ENCODE measurements at regions not wholly inside any gene's neighbourhood (a gene's known extent, or its start where the extent isn't known, plus 50 kb on each side); places are given as distances from the start of the nearest gene placed in this dataset.

DNA sequence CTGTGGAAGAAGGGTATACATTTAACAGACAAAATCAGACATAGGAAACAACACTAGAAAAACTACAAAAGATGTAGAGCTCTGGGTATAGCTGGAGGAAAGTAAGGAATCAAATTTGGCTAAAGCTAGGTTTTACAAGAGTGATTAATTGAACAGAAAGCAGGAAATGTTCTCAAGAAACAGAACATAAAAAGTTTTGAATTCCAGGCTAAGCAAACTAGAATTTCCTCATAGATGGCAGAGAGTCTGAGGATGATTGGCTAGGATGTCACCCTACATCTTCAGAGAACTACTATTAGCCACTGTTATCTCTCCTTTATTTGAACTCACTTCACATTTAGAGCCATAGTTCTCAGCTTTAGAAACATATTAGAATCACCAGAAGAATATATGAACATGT, 502.1 kb upstream of the PAPPA start:
- no peak overlapping the region for H3K4me2 ChIP-seq (ENCODE audit: low read depth, low read length)
- no peak for DNase-seq
- H4K20me1 ChIP-seq (ENCODE audit: insufficient read depth, low read length), result no peaks in the 10 kb centered on the region
- no peak overlapping the region for H3K9ac ChIP-seq (ENCODE audit: low read length)
- no peak for TF ChIP-seq EZH2phosphoT487 (IDR thresholded peaks at IDR 0.05; ENCODE audit: low read length)
- TF ChIP-seq CTCF (IDR thresholded peaks at IDR 0.05; ENCODE audit: low read length), result no peak
- no peak for TF ChIP-seq EZH2 (optimal IDR thresholded peaks at IDR 0.05; ENCODE audit: low read depth, low read length)
- no peaks in the 10 kb centered on the region for H3K4me1 ChIP-seq (ENCODE audit: low read length)
- no peaks in the 10 kb centered on the region for H3K79me2 ChIP-seq (ENCODE audit: low read length)
- no peaks in the 10 kb centered on the region for H3K9me3 ChIP-seq (replicated peaks; ENCODE audit: insufficient read depth, low read length)
- no peaks in the 10 kb centered on the region for H3K27me3 ChIP-seq (replicated peaks; ENCODE audit: insufficient read depth, low read length)
- no peak overlapping the region for H3K4me3 ChIP-seq (ENCODE audit: low read length)
- H3F3A ChIP-seq (ENCODE audit: insufficient read depth, low read length), result no peaks in the 10 kb centered on the region
- H2AFZ ChIP-seq (ENCODE audit: low read length), result no peak overlapping the region
- H3K36me3 ChIP-seq (replicated peaks; ENCODE audit: insufficient read depth, low read length), result no peaks in the 10 kb centered on the region
- no peak overlapping the region for H3K27ac ChIP-seq (ENCODE audit: low read length)
- no peaks in the 10 kb centered on the region for H3K9me2 ChIP-seq (replicated peaks; ENCODE audit: insufficient read depth, low read length)

DNA sequence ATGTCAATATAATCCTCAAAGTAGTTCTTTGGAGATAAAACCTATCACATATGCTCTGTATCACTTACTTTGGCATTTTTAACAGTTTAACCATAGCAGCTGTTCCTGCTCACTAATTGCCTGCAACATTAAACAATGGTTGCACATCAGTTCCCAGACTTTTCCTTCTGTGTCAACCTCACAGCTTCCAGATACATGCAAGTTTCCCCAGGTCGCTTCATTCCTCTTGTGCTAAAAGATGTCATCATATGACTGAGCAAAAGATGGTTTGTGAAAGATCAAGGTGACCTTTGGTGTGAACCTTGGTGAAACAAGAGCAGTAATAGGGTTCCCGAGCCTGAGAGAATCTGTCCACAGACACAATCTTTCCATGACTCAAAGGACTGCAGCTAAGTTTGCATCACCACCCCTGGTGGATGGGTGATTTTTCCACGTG, 500.4 kb upstream of the PAPPA start:
- Histone ChIP-seq H3K79me2 (ENCODE audit: low read length) (no peaks in the 10 kb centered on the region), H3K27me3 (replicated peaks; ENCODE audit: insufficient read depth, low read length) (no peaks in the 10 kb centered on the region), H3K4me1 (ENCODE audit: low read length) (no peaks in the 10 kb centered on the region), H2AFZ (ENCODE audit: low read length) (no peak overlapping the region), H3K9me2 (replicated peaks; ENCODE audit: insufficient read depth, low read length) (no peaks in the 10 kb centered on the region), H3K27ac (ENCODE audit: low read length) (no peak overlapping the region), H4K20me1 (ENCODE audit: insufficient read depth, low read length) (no peaks in the 10 kb centered on the region), H3F3A (ENCODE audit: insufficient read depth, low read length) (no peaks in the 10 kb centered on the region), H3K36me3 (replicated peaks; ENCODE audit: insufficient read depth, low read length) (no peaks in the 10 kb centered on the region), H3K4me2 (ENCODE audit: low read depth, low read length) (no peak overlapping the region), H3K9me3 (replicated peaks; ENCODE audit: insufficient read depth, low read length) (no peaks in the 10 kb centered on the region), H3K4me3 (ENCODE audit: low read length) (no peak overlapping the region), H3K9ac (ENCODE audit: low read length) (no peak overlapping the region)
- DNase-seq, result no peak
- no peak for TF ChIP-seq CTCF (IDR thresholded peaks at IDR 0.05; ENCODE audit: low read length)
- TF ChIP-seq EZH2phosphoT487 (IDR thresholded peaks at IDR 0.05; ENCODE audit: low read length), result no peak
- no peak for TF ChIP-seq EZH2 (optimal IDR thresholded peaks at IDR 0.05; ENCODE audit: low read depth, low read length)

DNA sequence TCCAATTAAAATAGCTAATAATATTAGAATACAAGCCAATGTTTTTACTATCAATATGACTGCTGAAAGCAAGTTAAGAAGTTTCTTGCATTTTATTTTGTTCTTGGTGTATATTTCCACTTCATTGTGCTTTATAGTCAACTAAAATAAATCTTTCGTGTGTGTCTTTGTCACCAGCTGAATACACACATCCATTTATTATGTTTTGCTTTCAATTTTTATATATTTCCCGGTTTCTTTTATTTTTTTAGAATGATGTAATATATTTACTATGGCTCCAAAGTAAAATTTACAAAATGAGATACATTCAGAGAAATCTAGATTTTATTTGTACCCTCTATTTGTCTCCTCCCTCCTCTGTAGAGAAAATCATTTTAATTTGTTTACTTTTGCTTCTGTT, 495.9 kb upstream of the PAPPA start:
- Histone ChIP-seq H3F3A (ENCODE audit: insufficient read depth, low read length) (no peaks in the 10 kb centered on the region), H3K4me1 (ENCODE audit: low read length) (no peaks in the 10 kb centered on the region), H3K27me3 (replicated peaks; ENCODE audit: insufficient read depth, low read length) (no peaks in the 10 kb centered on the region), H3K36me3 (replicated peaks; ENCODE audit: insufficient read depth, low read length) (no peaks in the 10 kb centered on the region), H3K4me2 (ENCODE audit: low read depth, low read length) (no peak overlapping the region), H3K79me2 (ENCODE audit: low read length) (no peaks in the 10 kb centered on the region), H3K9ac (ENCODE audit: low read length) (no peak overlapping the region), H3K9me2 (replicated peaks; ENCODE audit: insufficient read depth, low read length) (no peaks in the 10 kb centered on the region), H3K4me3 (ENCODE audit: low read length) (no peak overlapping the region), H4K20me1 (ENCODE audit: insufficient read depth, low read length) (no peaks in the 10 kb centered on the region), H3K27ac (ENCODE audit: low read length) (no peak overlapping the region), H3K9me3 (replicated peaks; ENCODE audit: insufficient read depth, low read length) (no peaks in the 10 kb centered on the region), H2AFZ (ENCODE audit: low read length) (no peak overlapping the region)
- TF ChIP-seq EZH2phosphoT487 (IDR thresholded peaks at IDR 0.05; ENCODE audit: low read length) (no peak), EZH2 (optimal IDR thresholded peaks at IDR 0.05; ENCODE audit: low read depth, low read length) (no peak), CTCF (IDR thresholded peaks at IDR 0.05; ENCODE audit: low read length) (no peak)
- no peak for DNase-seq
